ES-I3 (cell line): ENCODE measurements at regions not wholly inside any gene's neighbourhood (a gene's known extent, or its start where the extent isn't known, plus 50 kb on each side); places are given as distances from the start of the nearest gene placed in this dataset.

Experiments
- H3K36me3 ChIP-seq: 2 replicates; pipeline ENCODE4 v1.6.1; 2013; ENCODE audit warnings: mild to moderate bottlenecking, low read length, control low read depth, moderate library complexity; ENCODE audit not compliant: insufficient read depth
- H3K4me1 ChIP-seq: 2 replicates; pipeline ENCODE4 v1.6.1; 2013; ENCODE audit warnings: mild to moderate bottlenecking, control low read depth, low read length; ENCODE audit not compliant: insufficient read depth
- H3K9ac ChIP-seq: 2 replicates; pipeline ENCODE4 v1.6.1; 2013; ENCODE audit warnings: low read depth, mild to moderate bottlenecking, low read length, moderate library complexity
- H3K9me3 ChIP-seq: 2 replicates; pipeline ENCODE4 v1.6.1; 2013; ENCODE audit warnings: mild to moderate bottlenecking, low read length, moderate library complexity; ENCODE audit not compliant: control insufficient read depth, insufficient read depth

- Histone ChIP-seq H3K9me3 (0 out of 2 replicates have a peak, but pooled peaks cover 1% of the 10 kb centered on the region), H3K9ac (no peak overlapping the region), H3K36me3 (no peaks in the 10 kb centered on the region), H3K4me1 (no peaks in the 10 kb centered on the region)
Measured at GRCh38 chrX:110578270-110578669, 217.3 kb downstream of the CHRDL1 start.

DNA sequence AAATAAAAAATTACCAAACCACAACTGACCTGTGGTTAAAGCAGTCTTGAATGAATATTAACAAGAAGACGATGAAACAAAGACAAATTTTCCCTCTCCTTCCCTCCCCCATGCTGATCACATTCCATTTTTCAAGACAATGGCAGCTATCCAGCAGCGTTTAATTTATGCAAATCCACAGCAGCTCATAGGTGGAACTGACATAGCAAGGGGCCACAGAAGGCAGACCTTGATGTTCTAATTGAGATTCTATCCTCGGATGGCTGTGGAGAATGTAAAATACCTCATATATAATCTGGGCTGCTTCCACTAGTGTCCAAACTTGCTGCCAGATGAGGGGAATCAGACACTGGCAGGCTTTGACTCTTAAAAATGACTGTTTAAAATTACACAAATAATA lies 211.5 kb downstream of the CHRDL1 start:
- Histone ChIP-seq H3K9me3 (0 out of 2 replicates have a peak, but pooled peaks cover 3% of the 10 kb centered on the region), H3K36me3 (no peaks in the 10 kb centered on the region)

GRCh38 chrX:110588164-110588563 lies 207.5 kb downstream of the CHRDL1 start:
- H3K9ac ChIP-seq = no peak overlapping the region
- no peaks in the 10 kb centered on the region for H3K4me1 ChIP-seq
- 0 out of 2 replicates have a peak, but pooled peaks cover 3% of the 10 kb centered on the region for H3K9me3 ChIP-seq
- no peaks in the 10 kb centered on the region for H3K36me3 ChIP-seq

More for the DNA sequence above, 211.5 kb downstream of the CHRDL1 start:
- H3K4me1 ChIP-seq = no peaks in the 10 kb centered on the region
- no peak overlapping the region for H3K9ac ChIP-seq

- no peaks in the 10 kb centered on the region for H3K4me1 ChIP-seq
- H3K9me3 ChIP-seq = no peaks in the 10 kb centered on the region
- no peaks in the 10 kb centered on the region for H3K36me3 ChIP-seq
Measured at GRCh38 chrX:110588853-110589252, 206.8 kb downstream of the CHRDL1 start.

DNA sequence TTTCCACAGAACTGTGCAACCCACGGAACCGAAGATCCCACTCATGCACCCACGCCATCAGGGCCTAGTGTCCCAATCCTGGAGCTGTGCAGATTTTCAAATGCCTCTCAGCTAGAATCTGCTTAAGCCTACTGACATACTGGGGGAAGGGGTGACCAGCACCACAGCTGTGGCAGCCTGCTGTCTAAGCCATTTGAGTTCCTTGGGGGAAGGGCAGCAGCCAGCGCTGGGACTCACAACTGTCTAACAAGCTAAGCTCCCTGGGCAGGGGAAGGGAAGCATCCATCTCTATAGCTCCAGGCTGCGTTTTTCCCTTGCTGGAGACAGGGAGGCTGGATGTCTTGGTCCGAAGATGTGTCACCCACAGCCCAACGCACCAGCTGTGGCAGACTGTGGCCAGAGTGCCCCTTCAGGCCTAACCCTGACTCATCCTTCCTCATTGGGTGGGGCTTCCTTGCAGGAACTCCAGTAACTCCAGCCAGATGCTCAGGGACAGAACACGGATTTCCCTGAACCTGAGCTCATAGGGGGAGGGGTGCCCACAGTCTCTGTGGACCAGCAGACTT lies 194.8 kb downstream of the CHRDL1 start:
- no peaks in the 10 kb centered on the region; the same call in 1 of the 2 replicates for H3K4me1 ChIP-seq
- H3K9ac ChIP-seq = no peak overlapping the region
- H3K36me3 ChIP-seq = no peaks in the 10 kb centered on the region
- H3K9me3 ChIP-seq = peaks cover 3% of the 10 kb centered on the region; the same call in 1 of the 2 replicates

More at GRCh38 chrX:110588853-110589252, 206.8 kb downstream of the CHRDL1 start:
- no peak overlapping the region for H3K9ac ChIP-seq

GRCh38 chrX:110614596-110614995 lies 181.0 kb downstream of the CHRDL1 start:
- H3K36me3 ChIP-seq = no peaks in the 10 kb centered on the region
- H3K9me3 ChIP-seq = no peaks in the 10 kb centered on the region
- no peak overlapping the region for H3K9ac ChIP-seq
- H3K4me1 ChIP-seq = no peaks in the 10 kb centered on the region
